COR-L47 (cell line): ENCODE measurements at regions not wholly inside any gene's neighbourhood (a gene's known extent, or its start where the extent isn't known, plus 50 kb on each side); places are given as distances from the start of the nearest gene placed in this dataset.
"Not testable (repeated sequence)": the region's sequence is repeated elsewhere in the genome, so short reads cannot be mapped to it uniquely, and the experiment has no call there.

Source experiments
- DNase-seq: peaks from one replicate; lab custom pipeline; 2025; lab: John Stamatoyannopoulos, UW

DNA sequence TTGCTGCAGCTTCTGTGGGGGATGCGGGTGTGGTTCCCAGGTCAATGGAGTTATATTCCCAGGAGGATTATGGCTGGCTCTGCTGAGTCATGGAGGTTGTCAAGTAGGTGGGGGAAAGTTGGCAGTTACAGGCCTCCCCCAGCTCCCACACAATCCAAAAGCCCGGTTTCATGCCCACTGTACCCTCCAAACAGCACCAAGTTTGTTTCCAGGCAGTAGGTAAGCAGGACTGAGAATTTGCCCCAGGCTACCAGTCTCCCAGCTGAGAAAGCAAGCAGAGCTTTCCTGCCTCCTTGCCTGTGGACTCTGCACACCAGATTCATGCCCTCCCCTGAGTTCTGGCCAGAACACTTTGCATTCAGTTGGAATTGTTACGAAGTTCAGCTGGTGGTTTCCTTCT lies 578.2 kb downstream of the MEI4 start:
- no peak for DNase-seq

DNA sequence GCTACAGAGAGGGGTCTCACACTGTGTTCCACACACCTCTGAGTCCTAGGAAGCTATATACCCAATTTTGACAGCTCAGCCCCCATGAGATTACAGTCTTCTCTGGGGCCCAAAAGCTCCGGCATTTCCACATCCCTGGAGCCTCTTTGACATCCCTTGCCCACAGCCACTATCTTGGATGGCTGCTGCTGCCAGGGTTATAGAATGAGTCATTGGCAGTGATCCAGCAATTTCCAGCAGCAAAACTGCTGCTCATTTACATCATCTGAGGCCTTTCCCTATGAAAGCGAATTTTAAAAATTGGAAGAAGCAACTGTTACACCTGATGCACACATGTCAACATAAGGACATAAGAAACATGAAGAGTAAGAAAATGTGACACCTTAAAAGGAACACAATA lies 590.7 kb downstream of the MEI4 start:
- no peak for DNase-seq

DNA sequence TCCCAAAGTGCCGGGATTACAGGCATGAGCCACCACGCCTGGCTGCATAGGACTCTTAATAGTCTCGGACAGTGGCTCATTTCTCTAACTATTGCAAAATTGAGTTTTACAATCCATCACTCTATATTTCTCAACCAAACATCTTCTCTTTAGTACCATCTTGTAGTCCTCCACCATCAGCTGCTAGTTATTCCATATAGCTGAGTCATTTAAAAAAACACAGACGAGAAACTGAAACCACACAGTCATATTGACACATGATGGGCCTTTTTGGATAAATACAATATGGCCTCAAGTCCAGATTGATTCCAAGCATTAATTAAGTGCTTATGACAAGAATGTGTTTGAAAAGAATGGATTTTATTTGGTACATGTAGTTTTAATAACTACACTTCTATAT lies 599.1 kb downstream of the MEI4 start:
- DNase-seq = no peak

DNA sequence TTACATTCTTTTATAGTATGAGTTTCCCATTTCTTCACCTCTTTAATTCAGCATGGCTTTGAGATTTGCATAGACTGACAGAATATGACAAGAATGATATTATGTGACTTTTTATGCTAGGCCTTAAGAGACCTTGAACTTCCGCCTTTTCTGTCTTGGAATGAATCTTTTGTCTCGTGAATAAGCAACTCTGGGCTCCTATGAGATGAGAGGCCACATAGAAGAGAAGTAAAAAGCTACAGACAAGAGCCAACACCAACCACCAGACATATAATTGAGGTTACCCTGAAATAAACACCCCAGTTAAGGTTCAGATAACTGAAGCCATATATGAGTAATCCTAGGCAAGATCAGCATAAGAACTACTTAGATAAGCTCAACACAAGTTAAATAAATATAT lies 600.8 kb downstream of the MEI4 start:
- no peak for DNase-seq

DNA sequence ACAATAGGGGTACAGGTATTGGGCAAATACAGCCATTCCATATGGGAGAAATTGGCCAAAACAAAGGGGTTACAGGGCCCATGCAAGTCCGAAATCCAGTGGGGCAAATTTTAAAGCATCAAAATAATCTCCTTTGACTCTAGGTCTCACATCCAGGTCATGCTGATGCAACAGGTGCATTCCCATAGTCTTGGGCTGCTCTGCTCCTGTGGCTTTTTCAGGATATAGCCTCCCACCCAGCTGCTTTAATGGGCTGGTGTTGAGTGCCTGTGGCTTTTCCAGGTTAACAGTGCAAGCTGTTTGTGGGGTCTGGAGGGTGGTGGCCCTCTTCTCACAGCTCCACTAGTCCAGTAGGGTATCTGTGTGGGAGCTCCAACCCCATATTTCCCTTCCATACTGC lies 607.1 kb downstream of the MEI4 start:
- no peak for DNase-seq

DNA sequence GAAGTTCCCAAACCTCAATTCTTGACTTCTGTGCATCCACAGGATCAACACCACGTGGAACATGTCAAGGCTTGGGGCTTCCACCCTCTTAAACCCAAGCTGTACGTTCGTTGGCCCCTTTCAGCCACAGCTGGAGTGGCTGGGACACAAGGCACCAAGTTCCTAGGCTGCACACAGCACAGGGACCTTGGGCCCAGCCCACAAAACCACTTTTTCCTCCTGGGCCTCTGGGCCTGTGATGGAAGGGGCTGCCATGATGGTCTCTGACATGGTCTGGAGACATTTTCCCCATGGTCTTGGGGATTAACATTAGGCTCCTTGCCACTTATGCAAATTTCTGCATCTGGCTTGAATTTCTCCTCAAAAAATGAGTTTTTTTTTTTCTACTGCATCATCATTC lies 606.9 kb upstream of the IRAK1BP1 start:
- not testable (repeated sequence) for DNase-seq

DNA sequence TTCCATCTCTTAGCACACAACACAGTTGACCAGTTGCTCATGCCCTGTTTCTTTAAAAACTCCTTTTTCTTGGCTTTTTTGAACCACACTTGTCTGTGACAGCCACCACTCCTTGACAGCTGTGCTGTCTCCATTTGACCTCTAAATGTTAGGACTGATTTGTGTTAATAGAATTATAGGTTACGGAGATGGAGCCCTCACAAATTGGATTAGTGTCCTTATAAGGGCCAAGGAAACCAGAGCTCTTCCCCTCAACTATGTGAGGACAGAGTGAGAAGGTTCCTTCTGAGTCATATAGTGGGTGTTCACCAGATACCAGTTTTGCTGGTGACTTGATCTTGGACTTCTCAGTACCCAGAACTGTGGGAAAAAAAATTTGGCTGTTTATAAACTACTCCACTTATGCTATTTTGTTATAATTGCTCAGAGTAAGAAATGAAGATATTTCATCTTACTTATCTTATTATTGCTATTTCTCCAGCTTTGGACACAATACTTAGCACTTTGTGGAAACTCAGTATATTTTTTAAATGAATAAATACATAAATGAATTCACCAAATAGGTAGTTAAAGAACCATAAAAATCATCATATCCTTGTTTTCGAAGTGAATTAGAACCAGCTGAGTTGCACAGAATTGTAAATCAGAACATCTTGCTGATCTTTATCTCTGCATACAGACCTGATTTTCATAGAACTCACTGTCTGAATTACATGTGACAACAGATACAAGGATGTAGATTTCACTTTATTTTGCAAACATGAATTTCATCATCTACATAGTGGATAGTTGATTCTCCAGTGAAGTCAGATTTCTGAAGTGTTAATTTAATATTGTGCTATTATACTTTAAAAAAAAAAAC lies 598.5 kb upstream of the IRAK1BP1 start:
- no peak for DNase-seq

DNA sequence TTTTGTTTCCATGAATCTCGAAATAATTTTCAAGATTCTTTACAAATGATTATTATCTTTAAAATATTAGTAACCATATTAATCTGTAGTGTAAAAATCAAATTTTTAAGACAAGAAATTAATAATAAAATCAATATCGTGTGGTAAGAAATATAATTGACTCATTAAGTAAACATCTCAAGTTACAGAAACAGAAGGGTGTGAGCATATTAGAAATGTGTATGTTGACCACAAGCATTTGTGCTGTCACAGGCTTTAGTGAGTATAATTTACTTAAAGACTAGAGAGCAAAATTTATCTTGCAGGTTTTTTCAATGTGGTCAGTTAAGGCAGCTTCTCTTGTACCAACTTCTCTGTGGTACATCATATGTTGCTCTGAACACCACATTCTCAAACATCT lies 566.5 kb upstream of the IRAK1BP1 start:
- no peak for DNase-seq

DNA sequence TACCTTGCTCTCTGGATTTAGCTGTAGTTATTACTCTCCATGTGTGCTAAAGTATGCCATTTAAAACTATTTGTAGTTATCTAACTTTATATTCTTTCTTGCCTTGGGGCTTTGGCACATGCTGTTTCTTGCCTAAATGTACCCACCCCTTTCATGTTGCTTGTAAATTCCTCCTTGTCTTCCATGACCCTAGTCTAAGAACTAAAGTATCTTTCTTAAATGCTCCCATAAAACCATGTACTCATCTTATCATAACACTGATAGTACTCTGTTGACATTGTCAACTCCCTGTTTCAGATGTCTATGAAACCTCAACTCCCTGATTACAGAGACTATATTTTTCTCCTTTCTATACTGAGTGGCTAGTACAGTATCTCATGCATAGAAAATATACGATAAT lies 564.9 kb upstream of the IRAK1BP1 start:
- no peak for DNase-seq

DNA sequence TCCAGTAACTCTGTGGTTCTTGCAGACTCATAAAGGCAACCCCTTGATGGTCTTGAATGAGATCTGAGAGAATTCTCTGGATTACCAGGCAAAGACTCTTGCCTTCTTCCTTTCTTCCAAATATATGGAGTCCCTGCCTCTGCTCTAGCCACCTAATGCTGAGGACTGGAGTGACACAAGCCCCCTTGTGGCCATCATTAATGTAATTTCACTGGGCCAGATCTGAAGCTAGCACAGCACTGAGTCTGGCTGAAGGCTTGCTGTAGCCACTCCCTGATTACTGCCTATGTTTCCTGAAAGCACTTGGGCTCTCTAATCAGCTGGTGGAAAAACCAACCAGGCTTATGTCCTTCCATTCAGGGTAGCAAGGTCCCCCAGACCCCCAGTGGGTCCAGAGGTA lies 559.3 kb upstream of the IRAK1BP1 start:
- no peak for DNase-seq

DNA sequence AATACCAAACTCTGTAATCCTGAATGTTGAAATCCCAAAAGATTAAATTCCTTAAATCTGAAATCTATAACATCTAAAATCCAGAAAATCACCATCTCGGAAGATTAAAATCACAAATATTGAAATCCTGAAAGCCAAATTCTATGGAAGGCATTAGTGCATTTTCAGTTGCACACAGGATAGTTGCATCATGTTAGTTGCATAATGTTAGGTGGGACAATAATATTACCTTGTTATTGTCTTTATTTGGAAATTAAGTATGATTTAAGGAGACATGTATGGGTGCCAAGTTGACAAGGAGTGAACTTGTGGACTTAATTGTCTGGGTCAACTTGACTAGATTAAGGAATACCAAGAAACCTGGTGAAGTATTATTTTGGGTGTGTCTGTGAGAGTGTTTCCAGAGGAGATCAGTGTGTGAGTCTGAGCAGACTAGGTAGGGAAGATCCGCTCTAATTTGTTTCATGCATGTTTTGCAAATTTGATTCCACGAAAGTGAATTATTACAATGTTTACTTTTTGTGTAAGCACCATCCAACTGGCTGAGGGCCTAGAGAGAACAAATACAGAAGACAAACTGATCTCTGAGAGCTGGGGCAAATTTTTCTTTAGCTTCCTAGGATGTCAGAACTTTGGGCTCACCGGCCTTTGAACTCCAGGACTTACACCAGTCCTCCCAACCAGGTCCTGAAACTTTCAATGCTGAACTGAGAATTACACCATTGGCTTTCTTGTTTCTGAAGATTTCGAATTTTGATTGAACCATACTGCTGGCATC lies 545.1 kb upstream of the IRAK1BP1 start:
- DNase-seq = no peak

DNA sequence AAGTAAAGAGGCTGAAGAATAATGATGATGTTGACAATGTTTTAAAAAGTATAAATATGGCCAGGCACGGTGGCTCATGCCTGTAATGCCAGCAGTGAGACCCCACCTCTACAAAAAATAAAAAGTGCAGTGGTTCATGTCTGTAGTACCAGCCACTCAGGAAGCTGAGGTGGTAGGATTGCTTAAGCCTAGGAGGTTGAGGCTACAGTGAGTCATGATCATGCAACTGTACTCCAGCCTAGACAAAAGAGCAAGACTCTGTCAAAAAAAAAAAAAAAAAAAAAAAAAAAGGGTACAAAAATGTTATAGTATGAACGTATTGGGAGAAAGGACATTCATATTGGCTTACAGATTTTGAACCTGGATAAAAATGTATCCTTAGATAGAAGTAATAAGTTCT lies 543.1 kb upstream of the IRAK1BP1 start:
- DNase-seq = no peak

DNA sequence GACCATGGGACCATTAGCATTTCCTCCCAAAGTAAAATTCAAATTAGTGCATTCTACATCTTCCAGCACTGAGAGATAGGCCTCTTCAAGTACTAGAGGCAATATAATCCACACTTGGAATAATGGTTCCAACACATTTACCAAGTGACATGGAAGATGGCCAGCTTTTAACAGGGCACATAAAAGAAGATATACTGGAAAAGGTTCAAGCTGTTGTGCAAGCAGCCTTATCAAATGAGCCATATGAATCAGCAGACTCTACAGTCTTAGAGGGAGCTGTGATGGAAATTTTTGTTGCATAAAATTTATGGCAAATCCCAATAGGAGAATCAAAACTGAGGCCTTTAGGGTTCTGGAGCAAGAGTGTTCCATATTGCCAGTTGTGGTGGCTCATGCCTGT lies 526.6 kb upstream of the IRAK1BP1 start:
- DNase-seq = no peak

DNA sequence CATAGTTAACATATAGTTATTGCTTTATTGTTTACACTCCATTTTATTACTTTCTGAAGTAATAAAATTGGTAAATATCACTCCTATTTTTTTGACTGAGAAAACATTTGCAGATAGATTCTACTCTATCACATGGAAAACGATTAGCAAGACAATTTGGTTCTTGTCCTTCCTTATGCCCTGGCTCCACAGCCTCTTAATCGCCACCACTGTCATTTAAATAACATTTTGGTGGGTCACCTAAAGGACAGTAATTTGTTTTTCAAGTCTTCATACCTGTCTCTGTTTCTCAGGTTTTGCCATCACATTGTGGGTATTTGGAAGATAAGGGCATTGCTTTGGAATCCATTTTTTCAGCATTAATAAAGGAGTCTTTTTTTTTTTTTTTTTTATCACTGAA lies 521.5 kb upstream of the IRAK1BP1 start:
- DNase-seq = no peak

DNA sequence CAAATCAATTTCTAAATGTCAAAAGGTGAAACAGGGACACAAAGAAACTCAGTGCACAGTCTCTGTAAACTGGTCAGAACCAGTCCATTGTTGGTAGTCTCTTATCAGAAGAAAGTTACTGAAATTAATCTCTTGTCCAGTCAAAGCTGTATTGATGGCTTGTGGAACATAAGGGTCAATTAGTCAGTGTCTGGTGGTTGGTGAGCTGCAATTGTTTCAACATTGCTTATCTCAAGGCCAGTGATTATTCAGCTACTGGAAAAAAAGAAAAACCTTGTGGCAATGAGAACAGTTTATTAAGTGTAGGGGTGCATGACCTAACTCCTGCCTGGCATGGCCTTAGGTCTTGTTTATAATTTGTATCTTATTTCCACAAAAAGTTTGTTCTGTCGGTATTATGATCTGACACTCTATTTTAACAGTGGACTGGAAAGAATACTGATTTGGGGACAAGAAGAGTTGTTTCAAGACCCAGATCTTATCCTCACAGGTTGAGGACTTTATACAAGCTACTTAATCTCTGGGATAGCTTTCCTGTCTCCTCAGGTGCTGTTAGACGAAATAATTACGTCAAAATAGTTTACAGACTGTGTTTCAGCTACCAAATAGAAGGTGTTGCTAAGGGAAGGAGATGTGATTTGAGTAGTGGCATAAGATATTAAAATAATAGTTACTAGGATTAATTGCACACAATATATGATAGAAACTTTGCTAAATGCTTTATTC lies 520.0 kb upstream of the IRAK1BP1 start:
- no peak for DNase-seq

DNA sequence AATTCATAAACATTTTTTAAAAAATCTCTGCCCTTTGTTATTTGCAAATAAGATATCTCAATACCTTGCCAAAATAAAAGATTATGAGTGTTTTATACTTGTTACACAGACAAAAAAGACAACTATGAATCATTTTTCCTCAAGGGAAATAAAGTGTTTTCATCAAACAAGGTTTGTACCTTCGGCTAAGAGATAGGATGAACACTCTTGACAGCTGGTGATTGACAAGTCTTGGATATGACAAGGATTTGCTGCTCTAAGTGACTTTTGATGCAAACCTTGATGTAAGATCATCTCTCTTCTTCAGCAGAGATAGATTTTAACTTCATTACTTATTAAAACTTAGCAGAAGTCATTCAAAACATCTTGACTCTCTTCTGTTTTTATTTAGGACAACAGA lies 514.3 kb upstream of the IRAK1BP1 start:
- no peak for DNase-seq

DNA sequence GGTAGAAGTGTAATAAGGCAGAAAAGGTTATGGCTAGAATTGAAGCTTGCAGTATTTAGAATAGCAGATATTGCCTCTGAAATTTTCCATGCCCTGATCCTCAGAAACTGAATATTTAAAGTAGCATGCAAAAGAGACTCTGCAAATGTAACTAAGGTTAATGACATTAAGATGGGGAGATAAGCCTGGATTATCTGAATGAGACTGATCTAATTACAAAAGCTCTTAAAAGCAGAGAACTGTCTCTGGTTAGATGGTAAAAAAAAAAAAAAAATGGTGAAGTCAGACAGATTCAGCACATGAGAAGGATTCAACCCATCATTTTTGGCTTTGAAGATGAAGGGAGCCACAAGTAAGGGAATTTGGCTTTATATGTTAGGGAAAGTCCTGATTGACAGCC lies 503.7 kb upstream of the IRAK1BP1 start:
- DNase-seq = no peak

DNA sequence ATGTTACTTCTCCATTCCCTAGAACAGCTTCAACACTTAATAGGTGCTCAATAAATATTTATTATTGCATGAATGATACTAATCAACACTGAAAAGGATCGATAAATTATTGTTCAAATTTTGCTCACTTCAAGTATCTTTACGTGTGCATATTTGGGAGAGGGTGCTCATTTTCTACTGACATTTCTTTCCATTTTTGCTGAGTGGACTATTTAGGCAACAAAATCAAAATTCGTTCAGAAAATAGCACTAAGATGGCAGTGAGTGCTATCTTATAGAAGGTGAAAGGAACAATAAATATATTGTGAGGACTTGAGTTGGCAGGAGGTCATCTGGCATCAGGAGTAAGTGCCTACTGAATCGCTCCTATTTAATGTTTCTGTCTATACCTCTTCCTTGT lies 501.9 kb upstream of the IRAK1BP1 start:
- DNase-seq = no peak

DNA sequence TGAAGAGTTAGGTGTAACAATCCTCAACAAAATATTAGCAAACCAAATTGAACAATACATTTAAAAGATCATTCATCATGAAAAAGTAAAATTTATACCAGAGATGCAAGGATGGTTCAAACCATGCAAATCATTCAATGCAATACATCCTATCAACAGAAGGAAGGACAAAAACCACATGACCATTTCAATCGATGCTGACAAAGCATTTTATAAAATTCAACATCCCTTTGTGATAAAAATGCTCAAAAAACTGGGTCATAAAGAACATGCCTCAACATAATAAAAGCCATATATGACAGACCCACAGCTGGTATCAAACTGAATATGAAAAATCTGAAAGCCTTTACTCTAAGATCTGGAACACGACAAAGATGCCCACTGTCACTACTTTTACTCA lies 490.3 kb upstream of the IRAK1BP1 start:
- no peak for DNase-seq

DNA sequence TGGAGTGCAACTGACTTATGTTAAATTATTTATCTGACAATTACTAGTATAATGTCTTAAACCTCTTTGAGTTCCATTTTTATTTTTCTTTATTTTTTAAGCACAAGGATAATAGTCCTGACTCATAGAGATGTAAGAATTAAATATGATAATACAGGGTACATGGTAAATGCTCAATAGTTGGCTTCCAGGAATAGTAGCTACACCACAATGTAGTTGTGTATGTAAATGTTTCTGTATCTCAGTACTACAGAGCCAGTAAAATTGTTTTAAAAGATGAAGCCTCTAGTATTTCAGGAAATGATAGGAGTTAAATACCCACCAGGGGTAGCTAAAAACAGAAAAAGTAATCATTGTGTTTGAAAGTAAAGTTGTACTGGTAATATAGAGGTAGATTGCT lies 487.4 kb upstream of the IRAK1BP1 start:
- no peak for DNase-seq

DNA sequence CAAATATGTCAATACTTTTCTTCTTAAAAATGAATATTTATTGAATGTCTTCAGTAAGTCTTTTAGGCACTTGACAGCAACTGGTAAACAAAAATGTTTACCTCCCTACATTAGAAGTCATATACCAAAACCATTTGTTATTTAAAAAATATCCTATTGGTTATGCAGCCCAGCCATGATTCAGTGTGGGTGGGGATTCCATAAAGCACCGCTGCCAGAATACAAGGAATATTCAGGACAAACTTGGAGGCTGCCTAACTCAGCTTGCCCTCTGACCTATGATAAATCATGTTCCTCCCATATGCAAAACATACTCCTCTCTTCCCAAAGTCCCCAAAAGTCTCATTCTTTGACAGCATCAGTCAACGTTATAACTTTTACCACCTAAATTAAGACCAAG lies 486.8 kb upstream of the IRAK1BP1 start:
- no peak for DNase-seq

DNA sequence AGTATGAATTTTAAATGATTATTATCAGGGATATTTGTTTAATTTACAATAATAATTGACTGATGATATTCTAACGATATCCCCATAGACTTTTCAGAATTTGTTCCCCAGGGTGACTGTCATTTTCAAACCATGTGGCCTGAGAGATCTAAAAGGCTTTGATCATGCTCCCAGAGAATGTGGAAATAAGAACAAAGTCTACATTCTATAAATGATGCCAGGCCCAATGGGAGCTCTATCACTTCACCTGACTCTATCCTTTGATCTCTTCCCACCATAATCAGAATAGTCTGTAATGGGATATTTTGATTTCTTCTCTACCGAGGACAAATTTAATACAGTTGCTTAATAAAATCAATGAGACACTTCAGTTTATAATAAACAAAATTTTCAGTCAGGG lies 483.4 kb upstream of the IRAK1BP1 start:
- no peak for DNase-seq

DNA sequence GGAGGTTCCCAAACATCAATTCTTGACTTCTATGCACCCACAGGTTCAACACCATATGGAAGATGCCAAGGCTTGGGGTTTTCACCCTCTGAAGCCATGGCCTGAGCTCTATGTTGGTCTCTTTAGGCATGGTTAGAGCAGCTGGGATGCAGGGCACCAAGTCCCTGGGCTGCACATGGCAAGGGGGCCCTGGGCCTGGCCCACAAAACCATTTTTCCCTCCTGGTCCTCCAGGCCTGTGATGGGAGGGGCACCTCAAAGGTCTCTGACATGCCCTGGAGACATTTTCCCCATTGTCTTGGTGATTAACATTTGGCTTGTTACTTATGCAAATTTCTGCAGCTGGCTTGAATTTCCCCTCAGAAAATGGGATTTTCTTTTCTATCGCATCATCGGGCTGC lies 480.5 kb upstream of the IRAK1BP1 start:
- not testable (repeated sequence) for DNase-seq
